HL-60 (cell line): ENCODE measurements at regions not wholly inside any gene's neighbourhood (a gene's known extent, or its start where the extent isn't known, plus 50 kb on each side); places are given as distances from the start of the nearest gene placed in this dataset.

ENCODE experiments used
- CTCF ChIP-seq: IDR thresholded peaks from one replicate; pipeline ENCODE4 v1.5.1; 2011; ENCODE audit warnings: low read length, control low read depth, inconsistent platforms; ENCODE audit not compliant: insufficient read depth
- GABPA ChIP-seq: IDR thresholded peaks from 2 replicates; pipeline ENCODE4 v1.6.1; 2012; ENCODE audit warnings: low read depth
- POLR2AphosphoS5 ChIP-seq: IDR thresholded peaks from 2 replicates; pipeline ENCODE4 v1.6.1; 2012; ENCODE audit warnings: low read depth
- REST ChIP-seq: IDR thresholded peaks from 2 replicates; pipeline ENCODE4 v1.6.1; 2012; ENCODE audit warnings: low read depth; ENCODE audit not compliant: insufficient replicate concordance
- SPI1 ChIP-seq: IDR thresholded peaks from 2 replicates; pipeline ENCODE4 v1.6.1; 2012; ENCODE audit warnings: low read depth, mild to moderate bottlenecking, borderline replicate concordance

- TF ChIP-seq REST (no peak), CTCF (no peak), POLR2AphosphoS5 (no peak), SPI1 (no peak), GABPA (no peak)
Observed at GRCh38 chr2:192558637-192559036, 363.9 kb upstream of the TMEFF2 start.
